GM18861 (cell line): ENCODE measurements at regions not wholly inside any gene's neighbourhood (a gene's known extent, or its start where the extent isn't known, plus 50 kb on each side); places are given as distances from the start of the nearest gene placed in this dataset.

Source experiments
- ATAC-seq: cut with Tn5 transposase; IDR thresholded peaks from one replicate; pipeline ENCODE4 v1.9.1; 2021; ENCODE audit not compliant: unreplicated experiment

DNA sequence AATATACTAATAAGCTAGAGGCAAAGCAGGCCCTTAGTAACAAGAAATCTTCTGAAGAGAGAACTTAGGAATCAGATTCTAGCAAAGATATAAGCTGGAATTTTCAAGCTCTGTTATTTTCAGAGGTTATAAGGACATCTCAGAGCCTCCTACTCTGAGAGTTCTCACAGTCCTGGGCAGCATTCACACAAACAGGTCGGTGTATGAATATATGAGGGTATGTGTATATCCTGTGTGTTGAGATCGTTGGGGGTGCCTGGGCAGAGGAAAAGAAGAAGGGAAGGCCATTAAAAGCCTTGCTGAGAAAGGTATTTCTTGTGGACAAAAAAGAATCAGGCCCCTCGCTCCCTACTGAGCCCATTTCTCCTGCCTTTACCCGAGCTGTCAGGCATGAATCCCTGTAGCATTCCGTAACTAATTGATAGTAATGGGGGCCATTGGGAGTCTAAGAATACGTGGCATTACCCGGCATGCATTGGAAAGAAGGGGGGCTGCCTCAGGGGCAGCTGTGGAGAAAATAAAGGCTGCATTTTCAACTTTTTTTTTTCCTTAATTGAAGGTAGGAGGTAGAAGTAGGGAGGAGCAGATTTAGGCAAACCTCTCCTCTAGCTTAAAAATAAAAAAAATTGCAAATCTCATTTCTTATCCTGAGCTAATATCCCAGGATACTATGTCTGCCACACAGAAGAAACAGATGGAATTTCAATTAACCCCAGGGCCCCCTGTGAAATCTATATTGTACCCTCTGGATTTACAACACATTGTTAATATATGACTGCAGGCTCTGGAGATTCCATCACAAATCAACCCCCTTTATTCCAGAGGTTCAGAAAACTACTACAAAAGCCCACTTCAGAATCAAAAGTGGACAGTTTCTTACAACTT is 103.8 kb downstream of the GTPBP8 start:
- ATAC-seq, result no peak

GRCh38 chr3:113096188-113096892 is 105.6 kb downstream of the GTPBP8 start:
- no peak for ATAC-seq

GRCh38 chr3:113097960-113098447 is 107.2 kb downstream of the GTPBP8 start:
- ATAC-seq, result no peak

- ATAC-seq, result no peak
Measured at GRCh38 chr3:113100063-113100462, 109.3 kb downstream of the GTPBP8 start.

GRCh38 chr3:113103588-113103987 is 107.8 kb upstream of the BOC start:
- ATAC-seq, result no peak

DNA sequence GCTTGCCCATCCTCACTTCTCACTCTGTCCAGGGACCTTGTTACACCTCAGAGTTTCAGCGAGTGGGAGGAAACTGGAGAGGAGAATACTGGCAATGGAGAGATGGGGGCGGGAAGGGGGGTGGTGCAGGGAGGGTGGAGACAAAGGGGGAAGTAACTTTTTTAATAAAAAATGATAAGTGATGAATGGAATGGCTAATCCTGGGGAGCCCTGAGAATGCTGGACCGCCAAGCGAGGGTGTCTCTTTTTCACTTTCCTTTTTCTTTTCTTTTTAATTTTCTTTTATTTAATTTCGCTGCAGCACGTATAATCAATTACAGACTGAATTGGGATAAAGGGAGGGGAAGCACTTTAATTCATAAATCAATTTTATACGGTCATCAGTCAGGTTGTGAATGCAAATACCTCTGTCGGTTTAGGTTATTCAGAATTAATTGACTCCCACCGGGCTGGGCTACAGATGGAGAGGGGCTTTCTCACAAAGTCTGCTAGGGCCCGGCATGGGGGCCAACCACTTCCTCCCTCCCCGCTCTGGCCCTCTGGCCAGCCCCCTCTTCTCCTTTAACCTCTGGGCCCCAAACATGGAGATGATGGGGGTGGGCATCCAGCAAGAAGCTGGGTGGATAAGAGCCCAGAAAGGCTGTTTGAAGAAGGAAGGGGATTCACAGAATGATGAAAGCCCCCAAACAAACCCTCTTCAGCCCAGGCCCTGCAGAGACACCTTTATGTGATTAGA is 106.8 kb upstream of the BOC start:
- no peak for ATAC-seq

DNA sequence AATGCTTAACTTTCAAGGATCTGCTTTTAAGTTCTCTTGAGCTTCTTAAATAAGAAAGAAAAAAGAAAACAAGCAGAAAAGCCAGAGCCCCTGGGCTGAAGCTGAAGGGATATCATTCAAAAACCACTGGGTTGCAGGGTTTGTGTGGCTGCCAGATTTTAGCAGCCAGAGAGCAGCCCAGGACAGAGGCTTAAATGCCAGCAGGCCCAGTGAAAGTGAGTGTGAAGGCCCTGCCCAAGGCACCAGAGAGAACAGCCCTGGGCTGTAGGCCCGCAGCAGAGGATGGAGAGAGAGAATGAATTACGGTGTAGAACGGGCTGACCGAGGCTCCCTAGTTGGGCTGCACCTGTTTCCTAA is 106.3 kb upstream of the BOC start:
- ATAC-seq, result no peak

- ATAC-seq, result no peak
Measured at GRCh38 chr3:113105966-113106660, 105.2 kb upstream of the BOC start.

DNA sequence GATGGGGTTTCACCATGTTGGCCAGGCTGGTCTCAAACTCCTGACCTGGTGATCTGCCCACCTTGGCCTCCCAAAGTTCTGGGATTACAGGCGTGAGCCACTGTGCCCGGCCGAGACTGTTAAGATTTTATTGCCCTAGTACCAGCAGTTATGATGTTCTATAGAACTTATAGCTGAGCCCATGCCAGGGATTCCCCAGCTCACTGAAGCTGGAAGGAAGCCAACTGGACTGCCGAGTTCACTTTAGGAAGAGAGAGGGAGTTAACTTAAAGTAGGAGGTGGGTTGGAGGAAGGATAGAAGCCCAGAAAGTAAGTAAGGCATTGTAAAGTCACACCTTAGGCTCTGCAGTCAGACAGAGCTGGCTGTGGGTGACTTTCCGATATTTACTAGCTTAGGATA is 101.1 kb upstream of the BOC start:
- ATAC-seq, result no peak

GRCh38 chr3:113111011-113111707 is 100.2 kb upstream of the BOC start:
- ATAC-seq, result no peak

DNA sequence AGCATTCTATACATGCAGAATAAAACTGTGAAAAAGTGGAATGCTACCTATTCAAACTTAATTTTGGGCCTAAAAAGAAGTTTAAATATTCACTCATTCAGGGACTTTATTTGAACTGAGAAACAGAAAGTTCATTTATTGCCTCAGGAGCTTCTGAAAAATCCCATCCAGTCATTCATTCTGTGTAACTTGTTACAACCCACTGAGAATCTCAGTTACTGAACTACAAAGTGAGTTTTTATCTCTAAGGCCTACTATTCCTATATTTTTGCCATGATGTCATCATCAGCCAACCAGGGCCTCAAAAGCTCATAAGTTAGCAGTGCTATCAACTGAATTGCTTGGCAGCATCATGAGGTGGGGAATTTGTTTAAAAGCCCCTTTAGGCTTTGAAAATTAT is 98.0 kb upstream of the BOC start:
- ATAC-seq, result no peak

DNA sequence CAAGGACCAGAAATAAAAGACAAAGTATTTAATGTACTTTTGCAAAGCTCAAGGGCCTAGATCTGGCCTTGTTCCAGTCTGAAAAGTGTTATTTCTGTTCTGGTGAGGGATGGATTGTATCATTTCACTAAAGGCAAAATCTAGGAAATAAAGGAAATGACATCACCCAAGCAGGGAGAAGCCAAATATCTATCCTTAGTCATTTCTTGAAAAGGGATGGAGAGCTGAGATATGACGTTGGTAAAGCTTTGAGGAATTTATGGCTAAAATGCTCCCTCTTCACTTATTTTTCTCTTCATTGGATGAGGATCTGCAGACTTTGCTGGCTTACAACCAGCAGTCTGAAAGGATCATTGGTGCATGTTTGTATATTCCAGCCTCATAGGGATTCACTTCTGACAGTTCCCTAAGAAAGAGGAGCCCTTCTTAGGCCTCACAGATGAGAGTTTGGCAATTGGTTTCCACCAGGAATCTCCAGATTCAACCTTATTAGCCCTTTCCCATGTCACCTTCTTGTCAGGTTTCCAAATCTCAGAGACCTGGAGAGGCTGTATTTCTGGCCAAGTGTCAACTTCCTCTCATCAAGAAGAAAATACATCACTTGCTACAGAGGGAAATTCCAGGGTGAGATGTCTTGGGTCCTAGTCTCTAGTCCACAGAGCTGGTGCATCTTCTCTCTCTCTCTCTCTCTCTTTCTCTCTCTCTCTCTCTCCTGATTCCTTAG is 93.7 kb upstream of the BOC start:
- ATAC-seq, result no peak

- no peak for ATAC-seq
Measured at GRCh38 chr3:113118336-113118735, 93.0 kb upstream of the BOC start.

DNA sequence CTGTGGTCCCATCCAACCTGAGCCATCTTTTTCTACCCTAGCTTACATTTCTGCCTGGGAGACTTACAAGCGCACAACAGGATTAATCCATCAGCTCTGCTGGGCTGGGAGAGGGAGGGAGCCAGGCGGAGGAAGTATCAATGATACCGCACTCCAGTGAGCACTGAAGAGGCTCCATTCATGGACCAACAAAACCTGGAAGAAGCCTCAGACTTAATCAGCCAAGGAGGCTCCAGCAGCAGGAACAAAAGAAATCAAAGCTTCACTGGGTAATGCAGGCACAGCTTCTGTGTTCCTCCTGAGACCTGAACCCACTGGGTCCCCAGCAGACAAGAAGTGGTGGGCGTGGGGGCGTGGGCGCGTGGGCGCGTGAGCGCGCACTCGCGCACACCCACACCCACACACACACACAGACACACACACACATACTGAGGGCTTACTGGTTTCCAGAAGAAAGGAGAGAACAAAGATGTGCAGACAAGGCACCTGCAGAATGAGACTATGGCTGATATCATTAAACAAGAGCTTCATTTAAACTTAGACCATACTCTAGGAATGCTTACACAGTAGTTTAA is 87.0 kb upstream of the BOC start:
- no peak for ATAC-seq

GRCh38 chr3:113125951-113126350 is 85.4 kb upstream of the BOC start:
- ATAC-seq, result no peak

- no peak for ATAC-seq
Measured at GRCh38 chr3:113128386-113129015, 82.9 kb upstream of the BOC start.

DNA sequence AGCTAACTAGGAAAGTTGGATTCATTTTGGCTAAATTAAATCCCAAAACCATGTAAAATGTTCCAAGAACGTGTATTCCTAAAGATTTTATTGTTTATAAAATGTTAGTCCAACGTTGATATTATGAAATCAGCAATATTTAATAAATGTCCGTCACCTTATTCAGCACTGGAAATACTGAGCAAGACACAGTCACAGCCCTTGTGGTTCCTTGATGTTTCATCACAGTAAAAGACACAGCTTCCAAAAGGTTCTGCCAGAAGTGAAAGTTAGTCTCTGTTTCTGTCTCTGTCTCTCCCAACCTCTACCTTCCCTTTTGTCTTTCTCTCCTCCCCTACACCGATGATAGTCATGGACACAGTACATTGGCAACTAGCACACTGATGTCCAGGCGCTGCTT is 82.2 kb upstream of the BOC start:
- no peak for ATAC-seq

DNA sequence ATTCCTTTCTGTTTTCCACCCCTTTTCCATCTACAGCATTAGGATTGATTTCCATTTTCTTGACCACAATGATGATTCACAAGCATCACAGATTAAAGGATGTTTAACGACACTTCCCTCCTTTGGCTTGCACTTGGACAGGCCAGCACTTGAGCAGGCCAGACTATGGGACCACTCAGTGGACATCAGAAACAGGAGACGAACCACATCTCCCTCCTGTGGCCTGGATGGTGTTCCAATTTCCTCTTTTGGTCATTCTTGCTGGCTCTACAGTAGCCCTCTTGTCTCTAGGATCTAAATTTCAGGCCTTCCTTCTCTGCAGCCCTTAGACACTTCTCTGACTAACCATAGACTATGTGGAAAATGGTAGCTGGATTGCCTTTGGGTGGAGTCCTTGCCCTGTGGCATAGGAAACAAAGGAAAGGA is 78.8 kb upstream of the BOC start:
- ATAC-seq, result no peak

DNA sequence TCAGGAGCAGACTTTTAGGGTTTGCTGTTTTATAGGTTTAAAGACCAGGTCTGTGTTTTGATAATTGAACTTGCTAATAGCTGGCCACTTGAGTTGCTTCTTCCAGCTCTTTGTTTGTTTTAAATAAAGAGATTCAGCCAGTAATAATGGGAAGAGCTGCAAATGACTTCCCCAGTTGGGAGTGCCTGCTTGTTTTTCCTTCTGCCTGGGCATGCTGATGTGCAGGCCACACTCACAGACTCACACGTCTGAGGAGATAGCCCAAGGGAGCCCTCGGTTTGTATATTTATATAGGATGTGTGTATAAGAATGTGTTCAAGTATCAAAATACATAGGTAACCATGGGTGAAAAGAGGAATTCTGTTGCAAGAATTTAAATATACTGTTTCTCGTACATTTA is 78.2 kb upstream of the BOC start:
- no peak for ATAC-seq
